ENCODE measurements at regions not wholly inside any gene's neighbourhood (a gene's known extent, or its start where the extent isn't known, plus 50 kb on each side); places are given as distances from the start of the nearest gene placed in this dataset.
A peak's percentile ranks its signal among the peaks of the same experiment; 100 is the strongest.

GRCh38 chr10:128721963-128722445, 595.8 kb upstream of the MKI67 start (continued):
- TF ChIP-seq EWSR1 (IDR thresholded peaks at IDR 0.05; ENCODE audit: borderline replicate concordance, low read depth, partially characterized antibody) (no peak), ID3 (CRISPR knock-in tag; IDR thresholded peaks at IDR 0.05) (no peak), ID3 (tag; IDR thresholded peaks at IDR 0.05) (no peak), PREB (CRISPR knock-in tag; IDR thresholded peaks at IDR 0.05) (no peak), MEIS2 (IDR thresholded peaks at IDR 0.05; ENCODE audit: partially characterized antibody) (no peak), CSDE1 (IDR thresholded peaks at IDR 0.05) (no peak)

GRCh38 chr10:128722947-128723346, 596.7 kb upstream of the MKI67 start:
- WGBS (ENCODE audit: insufficient coverage, low coverage, missing lambda C conversion rate) = 0% methylated on average over 3 of the region's 3 CpGs
- DNase-seq (ENCODE audit: extremely low read depth in 1 of 4, low spot score in 3 of 4) (no peak), ATAC-seq (no peak), FAIRE-seq (no peak)
- Histone ChIP-seq H3K4me2 (ENCODE audit: insufficient read depth, low read length) (no peak overlapping the region), H3K4me1 (replicated peaks in 1 of 2; ENCODE audit: control insufficient read depth in 2 of 2, insufficient read depth in 2 of 2, low read length in 2 of 2) (no peaks in the 10 kb centered on the region; a peak in 1 of 5 replicates), H3K9me3 (replicated peaks; ENCODE audit: control insufficient read depth, insufficient read depth, low read depth, low read length) (no peaks in the 10 kb centered on the region), H3K27ac (ENCODE audit: extremely low read depth, low read depth, low read length) (no peak overlapping the region), H3K9me1 (ENCODE audit: control insufficient read depth, insufficient read depth, low read length) (no peaks in the 10 kb centered on the region), H3K4me3 (no peak overlapping the region), H3K79me2 (ENCODE audit: control insufficient read depth, insufficient read depth, low read length) (no peaks in the 10 kb centered on the region), H3K36me3 (ENCODE audit: control insufficient read depth, insufficient read depth, low read length) (no peaks in the 10 kb centered on the region), H3K27me3 (ENCODE audit: control insufficient read depth in 2 of 2, insufficient read depth in 2 of 2, low read length in 2 of 2) (peaks cover 3 to 23% of the 10 kb centered on the region in 2 experiments; a peak in 4 of 5 replicates), H4K20me1 (replicated peaks; ENCODE audit: control insufficient read depth, insufficient read depth, low read length) (no peaks in the 10 kb centered on the region), H2AFZ (ENCODE audit: low read depth, low read length) (no peak overlapping the region), H3K9ac (ENCODE audit: insufficient read depth in 1 of 2, low read depth in 2 of 2, low read length in 2 of 2) (no peak overlapping the region)
- intact Hi-C loops (cut with micrococcal nuclease) (no loop called here), in situ Hi-C loops (cut with MboI) (no loop called here)
- CTCF ChIA-PET (ENCODE audit: low intra/inter-chr PET ratio) = no interaction called here
- no TSS peak for BruUV-seq (replicated peaks)
- POLR2A ChIA-PET = interaction anchor here (0.6 kb wide), 1 partner anchor 448 kb away, joined by 3 read pairs; no protein-coding TSS in a partner anchor
- no peak for TF ChIP-seq SP1 (CRISPR knock-in tag; IDR thresholded peaks at IDR 0.05)
- no peak for TF ChIP-seq ZBTB26 (CRISPR knock-in tag; IDR thresholded peaks at IDR 0.05)
- peak in 1 of 2 experiments; percentile 54; a peak in 2 of 4 replicates for TF ChIP-seq RCOR1 (IDR thresholded peaks at IDR 0.05; ENCODE audit: borderline replicate concordance in 1 of 2, low read depth in 2 of 2, low read length in 2 of 2)
- TF ChIP-seq NFIC (IDR thresholded peaks at IDR 0.05) = no peak
- TF ChIP-seq KDM1A (IDR thresholded peaks at IDR 0.05) = peak; percentile 59 to 71; a peak in 3 of 4 replicates
- no peak for TF ChIP-seq E2F3 (CRISPR knock-in tag; IDR thresholded peaks at IDR 0.05)
- TF ChIP-seq CBFA2T2 (conservative IDR thresholded peaks at IDR 0.05) = peak; percentile 51
- no peak for TF ChIP-seq SIRT6 (IDR thresholded peaks at IDR 0.05; ENCODE audit: low read depth, low read length)
- no peak for TF ChIP-seq RFX7 (CRISPR knock-in tag; IDR thresholded peaks at IDR 0.05)
- no peak for TF ChIP-seq ELK3 (CRISPR knock-in tag; IDR thresholded peaks at IDR 0.05)

All from K562 (cell line).